NCI-H1105 treated with DMSO at 0.1 percent for 48 hours (cell line): ENCODE measurements at regions not wholly inside any gene's neighbourhood (a gene's known extent, or its start where the extent isn't known, plus 50 kb on each side); places are given as distances from the start of the nearest gene placed in this dataset.
"Not testable (repeated sequence)": the region's sequence is repeated elsewhere in the genome, so short reads cannot be mapped to it uniquely, and the experiment has no call there.

Experiments used
- DNase-seq: peaks from one replicate; lab custom pipeline; 2025; lab: John Stamatoyannopoulos, UW

GRCh38 chr5:126104341-126104740 lies 318.9 kb upstream of the GRAMD2B start:
- no peak for DNase-seq

- no peak for DNase-seq
Observed at GRCh38 chr5:126104951-126105350, 318.3 kb upstream of the GRAMD2B start.

DNA sequence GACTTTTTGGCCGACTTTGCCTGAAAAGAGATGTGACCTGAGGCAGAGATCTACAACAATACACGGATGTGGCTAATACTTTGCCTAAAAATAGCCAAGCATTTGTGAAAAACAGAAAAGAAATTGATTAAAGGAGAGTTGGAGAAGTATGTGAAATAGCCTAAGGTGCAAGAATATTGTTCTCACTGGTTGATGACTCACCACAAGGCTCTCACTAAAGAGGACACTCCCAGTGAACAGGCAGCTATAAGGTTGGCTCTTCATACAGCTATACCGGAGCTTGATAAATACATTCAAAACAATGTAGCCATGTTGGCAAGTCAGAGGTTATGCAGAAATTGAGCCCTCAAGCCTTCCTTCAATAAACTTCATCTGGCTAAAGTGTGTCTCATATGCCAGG lies 317.2 kb upstream of the GRAMD2B start:
- no peak for DNase-seq

GRCh38 chr5:126107381-126107780 lies 315.8 kb upstream of the GRAMD2B start:
- DNase-seq = no peak

- DNase-seq = no peak
Observed at GRCh38 chr5:126108470-126108869, 314.7 kb upstream of the GRAMD2B start.

GRCh38 chr5:126115059-126115629 lies 308.1 kb upstream of the GRAMD2B start:
- DNase-seq = no peak

GRCh38 chr5:126117044-126117443 lies 306.2 kb upstream of the GRAMD2B start:
- DNase-seq = no peak

GRCh38 chr5:126119887-126120442 lies 303.2 kb upstream of the GRAMD2B start:
- DNase-seq = no peak

DNA sequence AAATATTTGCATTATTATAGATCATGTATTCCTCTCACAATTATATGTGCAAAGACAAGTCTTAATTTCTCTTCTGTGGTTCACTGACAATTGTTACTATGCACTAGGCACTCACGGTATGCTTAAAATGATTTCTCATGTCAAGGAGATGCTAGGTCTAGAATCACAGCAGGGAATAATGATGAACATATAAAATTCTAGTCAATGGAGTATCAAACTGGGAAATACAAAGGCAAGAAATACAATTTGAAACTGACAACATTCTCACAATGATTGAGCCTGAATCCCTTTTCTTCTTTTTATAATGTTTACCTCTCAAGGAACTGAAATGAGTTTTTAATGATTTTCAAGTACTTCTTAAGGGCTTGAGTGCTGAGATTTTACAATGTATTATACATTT lies 302.3 kb upstream of the GRAMD2B start:
- DNase-seq = no peak

DNA sequence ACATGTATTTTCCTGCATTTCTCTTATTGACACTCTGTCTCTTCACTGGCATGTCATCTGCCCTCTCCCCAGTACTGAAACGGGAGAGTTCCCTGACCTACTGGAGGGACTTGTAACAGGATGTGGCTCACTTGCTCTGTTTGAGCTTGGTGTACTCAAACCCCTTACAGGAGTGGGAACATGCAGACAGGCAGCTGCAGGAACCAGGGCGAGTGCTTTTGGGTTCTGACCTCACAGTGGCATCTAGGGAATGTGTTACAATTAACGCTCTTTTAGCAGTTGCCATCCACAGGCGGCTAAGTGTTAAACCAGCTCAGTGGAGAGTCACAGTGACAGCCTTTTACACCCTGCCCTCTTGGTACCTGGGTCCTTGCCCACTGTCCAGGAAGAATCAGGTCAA lies 300.3 kb upstream of the GRAMD2B start:
- DNase-seq = no peak

DNA sequence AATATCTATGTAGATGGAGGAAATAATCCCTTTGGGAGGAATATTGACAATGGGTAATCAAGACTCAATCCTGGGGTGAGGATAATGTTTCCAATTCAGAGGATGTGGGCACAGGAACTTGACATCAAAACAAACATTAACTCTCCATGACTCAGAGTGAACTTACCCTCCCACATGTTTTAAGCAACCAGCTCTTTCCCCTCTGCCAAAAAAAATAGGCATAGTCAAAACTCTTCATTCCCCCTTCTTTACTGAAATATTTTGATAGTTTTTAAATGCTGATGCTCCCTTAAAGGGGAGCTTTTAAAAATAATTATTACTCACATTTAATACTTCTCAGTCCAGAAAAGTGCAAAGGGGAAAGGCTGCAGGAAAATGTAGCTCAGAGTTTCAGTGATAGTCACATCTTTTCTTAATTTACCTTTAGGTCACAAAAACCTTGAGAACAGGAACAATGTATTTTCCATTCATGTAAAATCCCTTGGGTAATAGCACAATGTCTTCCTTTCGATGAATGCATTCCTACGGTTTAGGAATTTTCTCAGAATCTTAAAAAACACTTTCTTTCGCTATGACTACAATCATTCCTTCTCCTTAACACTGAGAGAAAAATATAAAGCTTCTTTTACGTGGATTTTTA lies 298.4 kb upstream of the GRAMD2B start:
- no peak for DNase-seq

DNA sequence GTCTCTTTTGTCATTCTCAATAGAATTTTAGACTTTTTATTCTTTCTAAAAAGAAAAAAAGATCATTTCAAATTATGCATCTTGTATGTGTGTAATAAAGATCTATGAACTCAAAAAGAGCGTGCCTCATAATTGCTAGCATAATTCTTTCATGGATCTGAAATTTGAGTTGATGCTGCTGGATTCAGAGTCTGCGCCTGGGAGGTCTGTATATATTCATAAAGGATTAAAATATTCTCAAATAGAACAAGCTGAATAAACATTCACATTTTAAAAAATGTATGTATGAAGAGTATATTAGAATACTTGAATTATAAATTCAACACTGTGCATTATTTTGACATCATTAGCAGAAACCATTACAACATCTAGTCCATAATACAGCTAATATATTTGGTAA lies 297.8 kb upstream of the GRAMD2B start:
- no peak for DNase-seq

DNA sequence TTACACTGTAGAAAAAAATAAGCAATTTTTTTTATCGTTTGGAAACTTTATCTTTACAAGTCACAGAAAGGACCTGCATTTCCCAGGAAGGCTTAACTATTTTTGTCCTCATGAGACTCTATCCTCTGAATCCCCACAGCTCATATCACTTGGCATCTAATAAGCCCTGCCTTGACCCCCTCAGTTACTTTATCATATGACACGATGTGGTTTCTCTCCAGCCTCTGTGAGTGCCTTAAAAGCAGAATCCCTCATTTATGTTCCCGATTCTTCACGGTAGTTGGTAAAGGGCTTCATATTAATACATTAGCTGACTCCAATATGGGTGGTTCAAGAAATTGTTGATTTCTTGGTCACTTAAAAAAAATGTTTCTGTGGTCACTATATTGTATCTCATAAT lies 296.6 kb upstream of the GRAMD2B start:
- DNase-seq = no peak

GRCh38 chr5:126127371-126127770 lies 295.8 kb upstream of the GRAMD2B start:
- DNase-seq = not testable (repeated sequence)

GRCh38 chr5:126129431-126129830 lies 293.8 kb upstream of the GRAMD2B start:
- no peak for DNase-seq

- no peak for DNase-seq
Observed at GRCh38 chr5:126133424-126133823, 289.8 kb upstream of the GRAMD2B start.

GRCh38 chr5:126137891-126138280 lies 285.3 kb upstream of the GRAMD2B start:
- DNase-seq = no peak

DNA sequence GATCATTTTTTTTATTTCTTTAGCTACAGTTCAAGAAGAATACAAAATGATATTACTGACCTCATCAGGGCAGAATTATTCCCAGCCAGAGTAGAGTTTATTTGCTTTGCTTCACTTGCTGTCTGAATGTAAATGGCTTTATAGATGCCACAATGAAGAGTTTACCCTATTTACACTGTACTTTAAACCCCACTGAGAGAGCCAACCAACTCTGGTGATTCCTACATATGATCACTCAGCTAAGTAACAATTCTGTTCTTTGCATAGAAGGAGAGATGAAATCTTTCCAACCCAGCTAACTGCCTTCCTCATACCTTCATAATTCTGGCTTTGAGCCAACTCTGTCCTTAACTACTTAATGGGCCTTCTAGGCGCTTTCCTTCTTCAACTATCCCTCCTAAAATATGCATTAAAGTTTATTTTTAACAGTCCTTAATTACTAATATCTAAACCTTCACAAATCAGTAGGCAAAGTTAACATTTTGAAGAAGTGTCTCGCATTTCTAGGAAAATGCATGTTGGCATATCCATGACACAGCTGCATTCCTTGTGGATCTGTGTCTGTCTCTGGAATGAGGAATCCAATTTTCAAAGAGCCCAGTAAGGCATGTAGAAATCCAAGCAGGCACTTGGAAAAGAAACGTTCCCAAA lies 284.8 kb upstream of the GRAMD2B start:
- DNase-seq = peak; percentile 20

DNA sequence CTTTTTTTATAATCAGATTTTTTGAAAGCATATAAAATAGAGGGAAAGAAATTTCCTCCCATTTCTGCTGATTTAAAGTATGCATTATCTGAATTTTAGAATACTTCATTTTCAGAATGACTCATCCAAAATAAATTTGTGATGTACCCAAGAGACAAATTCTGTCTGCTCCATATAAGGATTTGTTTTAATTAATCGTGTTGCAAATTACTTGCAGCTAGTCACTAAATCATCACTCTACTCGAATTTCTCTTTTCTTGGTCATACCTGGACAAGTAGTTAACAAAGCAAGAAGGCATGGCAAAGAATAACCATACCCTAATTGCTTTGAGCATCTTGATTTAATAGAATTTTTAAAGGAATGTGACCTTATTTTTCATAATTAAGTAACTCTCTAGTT lies 284.1 kb upstream of the GRAMD2B start:
- DNase-seq = no peak

DNA sequence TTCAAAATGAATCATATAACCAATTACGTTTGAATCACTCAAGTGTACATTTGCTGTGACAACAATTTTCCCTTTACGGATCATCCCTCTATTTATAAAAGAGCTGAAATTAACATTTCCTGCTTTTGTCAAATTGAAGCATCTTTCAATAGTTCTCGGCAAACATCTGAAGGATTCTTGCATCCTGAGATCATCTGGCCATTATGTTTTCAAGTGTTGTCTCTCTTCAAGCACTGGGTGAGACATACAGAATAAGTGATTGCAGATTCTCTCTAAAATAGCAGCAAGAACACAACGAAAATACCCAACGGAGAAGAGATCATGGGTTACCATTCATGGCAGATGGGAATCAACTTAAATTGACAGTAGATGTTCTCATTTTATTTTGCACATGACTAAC lies 283.4 kb upstream of the GRAMD2B start:
- DNase-seq = no peak

DNA sequence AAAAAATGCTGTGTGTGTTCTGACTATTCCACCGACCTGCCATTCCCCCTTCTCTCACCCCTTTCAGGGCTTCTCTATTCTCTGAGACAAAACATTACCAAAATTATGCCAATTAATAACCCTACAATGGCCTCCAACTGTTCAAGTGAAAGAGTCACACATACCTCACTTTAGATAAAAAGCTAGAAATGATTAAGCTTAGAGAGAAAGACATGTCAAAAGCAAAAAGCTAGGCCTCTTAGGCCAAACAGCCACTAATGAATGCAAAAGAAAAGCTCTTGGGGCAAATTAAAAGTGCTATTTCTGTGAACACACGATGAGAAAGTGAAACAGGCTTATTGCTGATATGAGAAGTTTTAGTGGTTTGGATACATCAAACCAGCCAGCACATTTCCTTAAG lies 279.6 kb upstream of the GRAMD2B start:
- no peak for DNase-seq

GRCh38 chr5:126150319-126150718 lies 272.9 kb upstream of the GRAMD2B start:
- not testable (repeated sequence) for DNase-seq

GRCh38 chr5:126155298-126155697 lies 267.9 kb upstream of the GRAMD2B start:
- DNase-seq = not testable (repeated sequence)
